Keratinocyte (primary cell): ENCODE measurements at regions not wholly inside any gene's neighbourhood (a gene's known extent, or its start where the extent isn't known, plus 50 kb on each side); places are given as distances from the start of the nearest gene placed in this dataset.
"Not testable (repeated sequence)": the region's sequence is repeated elsewhere in the genome, so short reads cannot be mapped to it uniquely, and the experiment has no call there.

ENCODE experiments used
- EZH2 ChIP-seq: IDR thresholded peaks from one replicate; pipeline ENCODE4 v1.6.1; 2012; ENCODE audit warnings: inconsistent platforms, mild to moderate bottlenecking, low read length, moderate library complexity
- TF ChIP-seq, protein P1 (sequence below), 3 experiments: IDR thresholded peaks in 1 of 3; conservative IDR thresholded peaks in 1 of 3; optimal IDR thresholded peaks in 1 of 3; 2 replicates in 2 of 3; 3 replicates in 1 of 3; pipeline versions ENCODE3 to v1.5.1; 2011; ENCODE audit warnings: low read length in 3 of 3, mild to moderate bottlenecking in 3 of 3, moderate library complexity in 2 of 3, control low read depth in 1 of 3, inconsistent platforms in 1 of 3; ENCODE audit not compliant: insufficient read depth in 2 of 3; ENCODE audit errors: extremely low read depth in 1 of 3

DNA sequence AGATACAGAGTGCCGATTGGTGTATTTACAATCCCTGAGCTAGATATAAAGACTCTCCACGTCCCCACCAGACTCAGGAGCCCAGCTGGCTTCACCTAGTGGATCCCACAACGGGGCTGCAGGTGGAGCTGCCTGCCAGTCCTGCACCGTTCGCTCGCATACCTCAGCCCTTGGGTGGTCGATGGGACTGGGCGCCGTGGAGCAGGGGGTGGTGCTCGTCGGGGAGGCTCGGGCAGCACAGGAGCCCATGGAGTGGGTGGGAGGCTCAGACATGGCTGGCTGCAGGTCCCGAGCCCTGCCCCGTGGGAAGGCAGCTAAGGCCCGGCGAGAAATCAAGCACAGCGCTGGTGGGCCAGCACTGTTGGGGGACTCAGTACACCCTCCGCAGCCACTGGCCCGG, 1093.6 kb downstream of the TYW1 start:
- TF ChIP-seq, protein P1, sequence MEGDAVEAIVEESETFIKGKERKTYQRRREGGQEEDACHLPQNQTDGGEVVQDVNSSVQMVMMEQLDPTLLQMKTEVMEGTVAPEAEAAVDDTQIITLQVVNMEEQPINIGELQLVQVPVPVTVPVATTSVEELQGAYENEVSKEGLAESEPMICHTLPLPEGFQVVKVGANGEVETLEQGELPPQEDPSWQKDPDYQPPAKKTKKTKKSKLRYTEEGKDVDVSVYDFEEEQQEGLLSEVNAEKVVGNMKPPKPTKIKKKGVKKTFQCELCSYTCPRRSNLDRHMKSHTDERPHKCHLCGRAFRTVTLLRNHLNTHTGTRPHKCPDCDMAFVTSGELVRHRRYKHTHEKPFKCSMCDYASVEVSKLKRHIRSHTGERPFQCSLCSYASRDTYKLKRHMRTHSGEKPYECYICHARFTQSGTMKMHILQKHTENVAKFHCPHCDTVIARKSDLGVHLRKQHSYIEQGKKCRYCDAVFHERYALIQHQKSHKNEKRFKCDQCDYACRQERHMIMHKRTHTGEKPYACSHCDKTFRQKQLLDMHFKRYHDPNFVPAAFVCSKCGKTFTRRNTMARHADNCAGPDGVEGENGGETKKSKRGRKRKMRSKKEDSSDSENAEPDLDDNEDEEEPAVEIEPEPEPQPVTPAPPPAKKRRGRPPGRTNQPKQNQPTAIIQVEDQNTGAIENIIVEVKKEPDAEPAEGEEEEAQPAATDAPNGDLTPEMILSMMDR (optimal IDR thresholded peaks at IDR 0.05 in 1 of 3, IDR thresholded peaks at IDR 0.05 in 1 of 3, conservative IDR thresholded peaks at IDR 0.05 in 1 of 3; ENCODE audit: extremely low read depth in 1 of 3, insufficient read depth in 2 of 3, low read length in 3 of 3) = not testable (repeated sequence)
- TF ChIP-seq EZH2 = not testable (repeated sequence)
